GM19455 (cell line): ENCODE measurements at regions not wholly inside any gene's neighbourhood (a gene's known extent, or its start where the extent isn't known, plus 50 kb on each side); places are given as distances from the start of the nearest gene placed in this dataset.
"Not testable (repeated sequence)": the region's sequence is repeated elsewhere in the genome, so short reads cannot be mapped to it uniquely, and the experiment has no call there.

Experiments
- ATAC-seq: cut with Tn5 transposase; IDR thresholded peaks from one replicate; pipeline ENCODE4 v1.9.1; 2021; ENCODE audit not compliant: unreplicated experiment

DNA sequence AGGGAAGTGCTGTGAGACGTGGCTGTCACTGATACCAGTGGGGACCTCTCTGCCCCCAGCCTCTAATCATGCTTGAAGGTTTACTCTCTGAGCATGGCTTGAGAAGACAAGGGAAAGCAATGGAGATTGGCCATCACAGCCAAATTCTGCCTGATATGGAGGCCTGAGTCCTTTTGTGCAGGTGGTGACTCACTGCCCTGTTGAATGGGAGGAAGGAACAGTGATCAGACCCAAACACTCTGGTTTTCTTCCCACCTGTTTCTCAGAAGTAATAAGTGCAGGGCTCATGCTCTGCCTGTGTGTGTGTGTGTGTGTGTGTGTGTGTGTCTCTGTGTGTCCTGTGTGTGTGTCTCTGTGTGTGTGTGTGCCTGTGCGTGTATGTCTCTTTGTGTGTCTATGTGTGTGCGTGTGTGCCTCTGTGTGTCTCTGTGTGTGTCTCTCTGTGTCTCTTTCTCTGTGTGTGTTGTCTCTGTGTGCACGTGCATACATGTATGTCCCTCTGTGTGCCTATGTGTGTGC, 240.6 kb upstream of the PLGLB1 start:
- ATAC-seq = not testable (repeated sequence)

DNA sequence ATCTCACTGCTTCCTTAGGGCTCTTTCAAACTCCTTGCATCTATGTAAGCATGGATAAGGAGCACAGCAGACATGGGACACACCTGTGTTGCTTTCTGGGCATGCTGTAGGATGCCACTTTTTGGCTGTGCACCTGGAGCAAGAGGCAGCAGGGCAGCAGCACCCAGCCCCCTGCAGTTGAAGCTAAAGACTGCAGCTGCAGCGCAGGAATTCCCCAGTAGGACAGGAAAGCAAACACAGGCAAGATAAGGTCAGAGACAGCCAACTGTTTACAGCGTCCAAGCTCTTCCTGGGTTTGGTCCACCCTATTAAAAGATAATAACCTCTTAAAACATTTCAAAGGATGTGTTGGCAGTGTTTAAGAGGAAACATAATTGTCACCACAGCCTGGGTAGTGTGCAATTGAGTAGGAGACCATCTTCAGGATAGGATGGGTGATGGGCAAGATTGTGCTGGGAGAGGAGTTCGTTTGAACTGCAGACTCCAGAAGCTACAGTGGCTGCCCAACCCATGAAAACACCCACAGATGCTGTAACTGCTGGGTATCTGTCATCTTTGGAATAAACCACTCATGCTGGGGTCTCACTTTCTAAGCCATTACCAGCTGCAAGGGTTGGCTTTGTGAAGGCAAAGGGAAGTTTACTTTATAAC, 242.3 kb upstream of the PLGLB1 start:
- not testable (repeated sequence) for ATAC-seq

DNA sequence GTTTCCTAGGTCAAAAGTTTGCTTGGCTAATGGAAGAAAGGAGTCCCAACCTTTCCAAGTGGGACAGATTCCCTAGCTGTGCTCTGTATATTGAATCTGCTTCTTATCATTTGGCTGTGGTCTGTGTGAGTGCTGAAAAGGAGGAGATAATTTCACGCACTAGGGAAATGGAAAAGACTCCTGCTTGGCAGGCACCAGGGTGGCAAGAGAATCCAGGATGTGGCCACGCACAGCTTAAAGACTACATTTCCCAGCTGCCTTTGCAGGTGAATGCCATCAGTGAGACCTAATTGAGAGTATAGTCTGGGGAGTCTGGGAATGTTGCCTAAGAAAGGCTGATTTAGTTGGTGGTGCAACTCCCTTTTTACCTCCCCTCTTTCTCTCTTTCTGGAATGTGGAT, 253.5 kb upstream of the PLGLB1 start:
- not testable (repeated sequence) for ATAC-seq

DNA sequence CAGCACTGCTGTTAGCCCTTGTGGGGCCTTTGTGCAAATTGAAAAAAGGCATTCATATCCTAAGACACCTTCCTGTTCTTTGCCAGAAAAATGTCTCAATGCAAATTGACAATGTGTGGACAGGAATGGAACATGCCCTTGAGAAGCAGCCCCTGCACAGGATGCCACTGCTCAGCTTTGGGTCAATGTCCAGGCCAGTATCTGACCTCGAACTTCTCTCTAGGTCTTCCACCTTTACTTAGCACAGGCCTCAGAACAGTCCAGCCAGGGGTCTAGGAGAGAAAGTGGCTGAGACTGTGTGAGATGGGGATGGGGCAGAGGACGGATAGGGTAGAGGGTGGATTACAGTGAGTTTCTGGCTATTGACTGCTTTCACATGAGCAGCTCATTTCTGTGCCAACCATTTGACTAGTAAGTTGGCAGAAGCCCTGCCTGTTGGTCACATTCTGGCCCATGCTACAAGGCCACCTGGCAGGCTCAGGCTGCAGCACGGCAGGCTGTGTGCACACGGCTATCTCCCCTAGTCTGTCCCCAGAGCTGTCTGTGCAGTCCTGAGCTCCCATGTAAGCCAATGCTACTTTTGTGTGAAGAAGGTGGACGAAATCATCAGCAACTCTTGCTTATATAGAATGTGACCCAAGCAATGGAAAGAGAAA, 254.5 kb upstream of the PLGLB1 start:
- ATAC-seq = not testable (repeated sequence)

DNA sequence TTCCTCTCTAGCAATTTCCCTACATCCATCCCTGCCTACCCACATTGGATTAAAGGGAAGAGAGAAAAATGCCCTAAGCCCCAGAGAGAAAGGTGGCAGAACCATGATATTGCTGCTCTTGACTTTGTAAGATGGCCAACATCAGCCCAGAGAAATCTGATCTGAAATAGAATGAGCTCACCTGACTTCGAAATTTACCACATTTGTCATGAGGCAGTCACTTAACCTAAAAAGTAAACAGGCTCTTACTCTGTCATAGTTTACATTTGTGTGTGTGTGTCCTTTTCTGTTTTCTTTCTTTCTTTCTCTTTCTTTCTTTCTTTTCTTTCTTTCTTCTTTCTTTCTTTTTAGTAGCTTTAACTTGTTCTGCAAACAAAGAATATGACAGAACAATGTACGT, 255.0 kb upstream of the PLGLB1 start:
- not testable (repeated sequence) for ATAC-seq

DNA sequence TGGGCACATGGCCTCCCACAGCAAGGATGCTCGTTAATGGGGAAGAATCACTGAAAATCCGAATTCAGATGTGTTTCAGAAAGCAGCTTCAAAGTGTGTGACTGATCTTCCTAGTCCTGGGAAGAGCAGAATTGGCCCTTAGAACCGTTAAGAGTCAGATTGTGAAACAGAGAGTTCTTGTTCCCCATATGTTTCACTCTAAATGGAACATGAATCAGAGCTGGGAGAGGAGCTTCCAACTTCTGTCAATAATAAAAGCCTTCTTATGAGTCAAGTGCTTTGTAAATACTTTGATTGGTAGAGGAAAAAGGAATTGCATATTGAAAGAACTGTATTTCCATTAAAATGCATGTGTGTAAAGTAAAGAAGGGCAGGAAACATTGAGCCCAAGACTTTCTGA, 256.1 kb upstream of the PLGLB1 start:
- not testable (repeated sequence) for ATAC-seq

DNA sequence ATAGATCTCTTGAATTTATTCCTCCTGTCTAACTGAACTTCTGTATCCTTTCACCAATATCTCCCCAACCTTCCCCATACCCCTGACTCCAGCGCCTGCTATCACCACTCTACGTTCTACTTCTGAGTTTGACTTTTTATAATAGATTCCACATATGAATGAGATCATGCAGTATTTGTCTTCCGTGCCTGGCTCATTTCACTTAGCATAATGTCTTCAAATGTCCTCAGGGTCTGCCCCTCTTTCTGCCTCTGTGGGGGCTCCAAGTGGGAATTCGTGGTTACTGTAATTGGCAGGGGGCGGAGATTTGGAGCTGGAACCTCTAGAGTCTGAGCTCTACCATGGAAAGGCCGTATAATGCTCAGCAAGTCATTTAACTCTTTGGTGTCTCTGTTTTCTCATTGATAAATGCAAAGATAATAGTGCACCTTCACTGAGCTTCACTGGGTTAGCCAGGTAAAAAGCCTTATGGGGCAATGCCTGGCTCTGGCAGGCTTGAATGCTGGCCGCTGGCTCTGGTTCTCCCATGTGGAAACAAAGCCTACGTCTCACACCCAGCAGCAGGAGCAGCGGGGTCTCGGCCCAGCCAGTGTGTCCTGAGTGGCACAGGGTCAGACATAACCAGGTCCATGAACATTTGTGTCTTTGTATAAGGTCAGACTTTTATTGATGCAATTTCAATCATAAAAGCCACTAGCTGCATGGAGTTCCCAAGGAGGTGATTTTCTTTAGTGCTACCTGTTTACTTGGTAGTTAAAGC, 259.1 kb upstream of the PLGLB1 start:
- ATAC-seq = not testable (repeated sequence)

DNA sequence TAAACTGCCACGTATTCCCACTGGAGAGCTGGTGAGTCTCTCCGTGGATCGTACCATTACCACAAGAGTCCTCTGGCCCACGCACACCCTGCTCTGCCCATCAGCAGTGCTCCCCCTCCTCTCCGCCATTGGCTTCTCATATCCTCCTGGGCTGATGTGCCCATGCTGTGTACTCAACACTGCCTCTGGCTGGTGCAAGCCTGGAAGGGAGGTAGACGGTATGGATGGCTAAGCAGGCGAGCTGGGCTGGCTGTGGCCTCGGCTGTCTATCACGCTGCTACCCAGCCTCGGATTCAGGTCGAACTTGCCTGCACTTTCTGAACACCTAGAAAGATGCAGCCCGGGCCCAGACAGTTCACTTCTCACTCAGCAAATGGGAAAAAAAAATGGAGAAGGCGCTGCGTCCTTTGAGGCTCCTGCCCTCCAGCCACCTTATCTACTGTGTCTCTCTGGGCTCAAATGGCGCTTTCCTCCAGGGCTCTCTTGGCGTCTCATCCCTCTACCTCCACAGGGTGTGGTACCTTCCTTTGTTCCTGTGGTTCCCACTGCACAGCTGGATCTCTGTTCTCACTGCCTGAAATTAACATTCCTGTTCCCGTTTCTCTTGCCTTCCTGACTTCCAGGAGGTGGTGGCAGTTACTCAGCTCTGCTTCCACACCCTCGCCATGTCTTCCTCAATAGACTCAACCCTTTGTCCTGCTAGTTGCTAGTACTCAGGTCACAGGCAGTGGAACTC, 262.3 kb upstream of the PLGLB1 start:
- ATAC-seq = not testable (repeated sequence)

DNA sequence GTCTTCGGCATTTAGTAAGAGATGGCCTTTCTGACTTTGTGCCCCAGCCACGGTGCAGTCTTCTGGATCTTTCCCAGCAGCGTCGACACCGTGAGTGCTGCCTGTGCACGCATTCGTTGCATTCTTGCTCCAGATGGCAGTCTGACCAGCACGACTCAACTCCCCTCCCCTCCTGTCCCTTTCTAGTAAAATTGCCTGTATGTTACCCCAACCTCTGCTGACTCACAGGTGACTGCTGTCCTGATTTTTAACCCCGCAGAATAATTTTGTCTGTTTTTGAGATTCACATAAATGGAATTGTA, 262.8 kb upstream of the PLGLB1 start:
- not testable (repeated sequence) for ATAC-seq

DNA sequence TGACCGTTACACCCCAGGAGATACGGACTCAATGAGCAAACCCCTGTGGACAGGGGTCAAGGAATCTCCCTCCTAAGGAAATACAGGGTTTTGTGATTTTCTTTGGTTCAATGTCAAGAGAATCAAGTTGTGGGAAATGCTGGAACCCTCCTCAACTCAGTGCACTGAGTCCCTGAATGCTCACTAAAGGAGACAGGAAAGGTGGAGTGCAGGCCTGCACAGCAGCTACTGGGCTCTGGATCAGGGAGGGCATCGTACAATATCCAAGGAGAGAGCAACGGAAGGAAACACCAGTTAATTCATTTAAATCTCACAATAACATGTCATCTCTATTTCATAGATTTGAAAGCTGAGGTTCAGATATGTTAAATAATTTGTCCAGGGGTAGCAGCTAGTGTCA, 263.5 kb upstream of the PLGLB1 start:
- ATAC-seq = not testable (repeated sequence)

DNA sequence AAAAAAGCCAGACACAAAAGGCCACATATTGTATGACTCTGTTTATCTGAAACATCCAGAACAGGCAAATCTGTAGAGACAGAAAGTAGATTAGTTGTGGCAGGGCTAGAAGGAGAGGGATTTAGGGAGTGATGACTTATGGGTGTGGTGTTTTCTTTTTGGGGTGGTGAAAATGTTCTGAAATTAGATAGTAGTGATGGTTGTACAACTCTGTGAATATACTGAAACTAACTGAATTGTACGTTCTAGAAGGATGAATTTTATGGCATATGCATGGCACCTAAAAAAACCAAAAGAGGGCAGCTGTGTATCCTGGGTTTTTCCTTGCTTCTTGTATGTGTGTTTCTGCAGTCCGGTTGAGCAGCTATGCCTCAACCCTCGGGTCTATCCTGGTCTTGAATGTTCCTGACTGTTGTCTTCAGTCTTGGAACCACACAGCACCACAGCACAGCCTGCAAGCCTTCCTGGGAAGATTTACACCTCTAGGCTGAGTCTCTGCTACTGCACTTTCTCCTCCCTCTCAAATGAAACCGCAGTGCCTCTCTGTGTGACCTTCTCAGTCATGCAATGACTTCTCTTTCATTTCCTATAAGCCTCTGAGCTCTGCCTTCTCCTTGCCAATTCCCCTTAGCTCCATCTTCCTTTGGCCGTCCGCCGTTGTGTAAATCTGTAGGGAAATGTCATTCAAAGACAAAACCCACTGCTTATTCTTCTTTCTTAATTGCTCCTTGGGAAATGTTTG, 269.1 kb upstream of the PLGLB1 start:
- ATAC-seq = not testable (repeated sequence)

DNA sequence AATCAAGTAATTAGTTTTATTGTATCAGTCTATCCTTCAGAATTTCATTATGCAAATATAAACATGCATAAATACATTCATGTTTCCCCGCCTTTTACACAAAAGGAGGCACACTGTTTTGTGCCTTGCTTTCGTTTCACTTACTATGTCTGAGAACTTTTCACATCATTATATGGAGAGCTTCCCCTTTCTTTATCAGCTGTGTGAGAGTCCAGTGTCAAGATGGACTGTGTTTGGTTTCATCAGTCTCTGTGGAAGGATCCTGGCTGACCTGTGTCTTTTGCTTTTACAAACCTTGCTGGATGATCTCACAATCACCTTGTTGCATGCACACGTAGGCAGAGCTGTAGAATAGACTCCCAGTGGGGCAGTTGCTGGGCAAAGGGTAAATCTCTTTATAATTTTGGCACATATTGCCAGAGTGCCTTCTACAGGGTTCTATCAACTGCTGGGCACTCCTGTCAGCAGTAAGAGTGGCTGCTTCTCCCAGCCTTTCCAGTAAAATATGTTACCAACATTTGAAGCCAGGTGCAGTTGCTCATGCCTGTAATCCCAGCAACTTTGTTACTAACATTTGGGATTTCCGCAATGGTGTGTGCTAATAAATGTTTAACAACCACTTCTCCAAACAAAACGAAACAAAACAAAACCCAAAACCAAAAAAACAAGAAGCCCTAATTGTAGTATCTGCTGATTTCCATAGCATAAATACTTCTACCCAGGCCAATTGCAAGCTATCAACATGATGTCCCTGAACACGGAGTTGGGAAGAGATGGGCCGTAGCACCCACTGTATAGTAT, 270.0 kb upstream of the PLGLB1 start:
- ATAC-seq = not testable (repeated sequence)

DNA sequence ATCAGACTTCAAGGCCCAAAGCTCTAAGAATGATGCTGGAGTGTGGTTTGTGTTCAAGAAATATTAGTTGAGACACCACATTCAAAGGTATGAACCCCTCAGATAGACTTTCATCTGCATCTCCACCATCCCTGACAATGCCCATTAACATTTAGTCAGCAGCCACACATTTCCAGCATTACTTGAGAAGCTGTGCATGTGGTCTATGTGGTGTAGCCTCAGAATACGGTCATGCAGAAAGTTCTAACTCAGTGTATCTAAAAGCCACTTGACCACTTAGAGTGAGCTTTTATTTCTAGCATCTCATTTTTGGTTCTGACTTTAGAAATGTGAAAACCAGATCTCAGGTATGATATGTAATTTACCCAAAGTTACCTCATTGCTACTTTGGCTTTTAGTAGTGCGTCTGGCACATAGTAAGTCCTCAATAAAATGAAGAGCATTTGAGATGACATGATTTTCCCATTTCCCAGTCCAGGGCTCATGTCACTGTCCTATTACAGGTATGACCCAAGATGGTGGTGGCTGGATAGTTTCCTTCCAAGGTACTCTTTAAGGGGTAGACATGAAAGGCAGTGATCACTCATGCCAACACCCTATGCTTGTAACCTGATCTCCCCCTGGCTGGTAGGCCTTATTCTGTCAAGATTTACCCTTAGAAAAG, 272.4 kb upstream of the PLGLB1 start:
- ATAC-seq = not testable (repeated sequence)

DNA sequence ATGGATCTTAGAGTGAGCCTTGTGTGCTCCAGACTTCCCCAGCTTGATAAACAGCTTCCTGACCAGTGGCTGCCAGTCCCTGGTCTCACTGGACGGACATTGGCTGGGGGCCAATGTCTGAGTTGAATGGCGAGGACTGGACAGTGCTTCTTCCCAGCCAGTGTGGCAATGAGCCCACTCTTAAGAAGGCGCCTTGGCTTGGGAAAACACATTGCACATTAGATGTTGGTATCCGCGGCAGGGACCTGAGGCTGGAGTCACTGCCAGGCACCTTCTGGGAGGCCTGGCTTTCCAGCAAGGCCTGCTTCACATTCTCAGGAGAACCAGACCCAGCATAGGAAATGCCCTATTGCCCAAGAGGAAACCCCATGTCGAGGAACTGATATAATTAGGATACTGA, 273.5 kb upstream of the PLGLB1 start:
- not testable (repeated sequence) for ATAC-seq

DNA sequence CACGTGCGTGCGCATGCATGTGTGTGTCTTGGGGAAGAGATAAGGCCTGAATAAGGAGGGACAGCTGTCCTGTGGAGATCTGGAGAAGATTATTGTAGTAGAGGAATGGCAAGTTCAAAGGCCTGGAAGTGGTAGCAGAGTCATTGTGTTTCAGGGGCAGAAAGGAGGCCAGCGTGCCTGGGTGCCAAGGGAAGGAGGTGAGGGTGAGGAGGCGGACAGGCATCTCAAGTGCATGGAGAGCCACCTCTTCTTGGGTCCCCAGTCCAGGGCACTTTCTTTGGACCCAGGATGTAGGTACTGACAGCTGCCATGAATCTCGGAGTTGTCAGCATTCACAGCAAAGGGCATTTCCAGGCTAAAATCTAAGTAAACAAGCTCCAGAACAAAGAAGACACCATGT, 279.7 kb upstream of the PLGLB1 start:
- not testable (repeated sequence) for ATAC-seq

DNA sequence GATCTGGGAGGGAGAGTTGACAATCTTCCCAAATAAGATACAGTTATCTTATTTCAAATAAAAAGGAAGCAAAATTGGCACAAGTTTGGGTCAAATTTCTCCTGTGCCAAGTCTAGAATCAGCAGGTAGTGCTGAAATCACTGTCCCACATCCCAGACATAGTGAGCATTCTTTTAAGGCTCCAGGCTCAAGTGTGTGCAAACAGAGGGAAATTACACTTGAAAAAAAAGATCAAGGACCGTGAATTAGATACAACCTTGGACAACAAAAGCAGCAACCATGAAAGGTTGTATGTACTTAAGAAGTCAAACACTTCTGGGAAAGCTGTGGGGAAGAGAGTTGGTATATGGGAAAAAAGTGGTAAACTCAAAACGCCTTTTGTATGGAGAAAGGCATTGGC, 280.2 kb upstream of the PLGLB1 start:
- ATAC-seq = not testable (repeated sequence)

DNA sequence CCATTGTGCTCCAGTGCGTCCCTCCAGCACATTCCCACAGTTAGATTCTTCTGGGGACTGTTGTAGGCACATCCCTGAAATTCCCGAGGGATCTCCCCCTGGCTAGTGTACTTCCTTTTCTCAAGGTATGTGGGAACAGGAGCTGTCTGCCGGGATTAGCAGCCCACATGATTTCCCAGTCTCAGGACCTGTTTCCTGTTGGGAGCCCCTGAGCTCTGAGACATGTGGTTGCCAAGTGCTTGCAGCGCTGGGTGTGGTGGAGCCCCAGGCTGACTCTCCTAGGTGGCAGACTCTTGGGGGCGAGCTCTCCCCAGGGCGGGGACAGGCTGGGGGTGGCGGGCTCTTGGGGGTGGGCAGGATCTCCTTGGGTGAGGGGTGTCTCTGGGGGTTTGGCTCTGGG, 287.0 kb upstream of the PLGLB1 start:
- ATAC-seq = not testable (repeated sequence)

DNA sequence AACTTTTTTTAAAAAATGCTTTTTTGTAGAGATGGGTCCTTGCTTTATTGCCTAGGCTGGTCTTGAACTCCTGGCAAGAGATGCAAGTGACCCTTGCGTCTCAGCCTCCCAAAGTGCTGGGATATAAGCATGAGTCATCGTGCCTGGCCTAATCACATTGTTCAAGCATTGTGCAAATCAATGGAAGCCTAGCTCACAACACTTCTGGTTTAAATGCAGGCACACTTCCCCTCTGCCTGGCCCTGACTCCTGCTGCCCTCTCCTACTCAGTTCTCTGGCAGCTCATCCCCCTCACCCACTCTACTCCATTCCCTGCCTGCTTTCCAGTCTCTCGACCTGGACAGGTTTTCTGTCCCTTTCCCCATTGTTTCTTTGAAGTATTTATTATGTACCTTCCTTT, 288.1 kb upstream of the PLGLB1 start:
- ATAC-seq = not testable (repeated sequence)

DNA sequence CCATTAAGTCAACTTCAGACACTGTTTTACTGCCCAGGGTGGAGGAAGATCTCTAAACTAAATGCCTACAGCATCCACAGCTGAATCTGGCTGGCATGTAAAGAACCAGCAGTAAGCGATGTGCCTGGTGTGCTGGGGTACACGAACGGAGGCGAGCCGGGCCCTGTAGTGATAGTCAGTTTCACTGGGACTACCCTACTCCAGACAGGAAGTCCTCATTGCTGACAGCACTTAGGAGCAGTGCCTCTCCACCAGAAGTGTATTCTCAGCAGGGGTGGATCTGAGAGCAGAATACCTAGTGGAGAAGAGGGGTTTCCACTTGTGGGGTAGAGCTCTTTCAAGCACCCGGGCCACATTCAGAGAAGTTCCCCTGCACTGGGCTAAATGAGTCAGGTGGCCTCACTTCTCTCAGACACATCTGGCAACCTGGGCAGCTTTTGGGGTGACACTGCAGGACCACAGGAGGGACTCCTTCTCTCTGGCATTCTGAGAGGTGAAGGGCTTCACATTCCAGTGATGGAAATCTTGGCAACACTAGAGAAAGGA, 290.3 kb upstream of the PLGLB1 start:
- ATAC-seq = not testable (repeated sequence)
